GM19025 (cell line): ENCODE measurements at regions not wholly inside any gene's neighbourhood (a gene's known extent, or its start where the extent isn't known, plus 50 kb on each side); places are given as distances from the start of the nearest gene placed in this dataset.
"Not testable (repeated sequence)": the region's sequence is repeated elsewhere in the genome, so short reads cannot be mapped to it uniquely, and the experiment has no call there.

Experiments used
- ATAC-seq: cut with Tn5 transposase; IDR thresholded peaks from one replicate; pipeline ENCODE4 v1.9.1; 2021; ENCODE audit warnings: mild to moderate bottlenecking, low read depth, moderate library complexity; ENCODE audit not compliant: unreplicated experiment

DNA sequence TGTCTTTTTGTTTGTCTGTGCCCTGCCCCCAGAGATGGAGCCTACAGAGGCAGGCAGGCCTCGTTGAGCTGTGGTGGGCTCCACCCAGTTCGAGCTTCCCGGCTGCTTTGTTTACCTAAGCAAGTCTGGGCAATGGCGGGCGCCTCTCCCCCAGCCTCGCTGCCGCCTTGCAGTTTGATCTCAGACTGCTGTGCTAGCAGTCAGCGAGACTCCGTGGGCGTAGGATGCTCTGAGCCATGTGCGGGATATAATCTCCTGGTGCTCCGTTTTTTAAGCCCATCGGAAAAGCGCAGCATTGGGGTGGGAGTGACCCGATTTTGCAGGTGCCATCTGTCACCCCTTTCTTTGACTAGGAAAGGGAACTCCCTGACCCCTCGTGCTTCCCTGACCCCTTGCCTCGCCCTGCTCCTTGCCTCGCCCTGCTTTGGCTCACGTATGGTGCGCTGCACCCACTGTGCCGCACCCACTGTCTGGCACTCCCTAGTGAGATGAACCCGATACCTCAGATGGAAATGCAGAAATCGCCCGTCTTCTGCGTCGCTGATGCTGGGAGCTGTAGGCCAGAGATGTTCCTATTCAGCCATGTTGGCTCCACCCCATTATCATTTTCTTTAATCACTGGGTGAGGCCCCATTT, 269.0 kb upstream of the RBMS1 start:
- ATAC-seq = not testable (repeated sequence)

DNA sequence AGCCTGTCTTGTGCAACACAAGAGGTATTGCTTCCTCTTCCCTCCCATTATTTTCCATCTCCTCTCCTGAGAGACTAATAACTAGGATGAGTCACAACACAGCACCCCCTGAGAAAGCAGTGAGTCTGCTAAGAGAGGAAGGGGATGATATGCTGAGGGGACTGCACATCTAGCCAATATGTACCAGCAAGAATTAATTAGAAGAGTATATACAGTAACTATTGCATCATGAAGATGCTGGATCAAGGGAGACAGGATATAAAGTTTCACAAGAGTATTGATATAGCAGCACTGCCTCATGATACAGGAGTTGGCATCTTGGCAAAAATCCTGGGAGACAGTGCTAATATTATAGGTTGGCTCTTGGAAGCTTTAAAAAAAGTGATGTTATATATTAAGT, 289.9 kb upstream of the RBMS1 start:
- no peak for ATAC-seq

DNA sequence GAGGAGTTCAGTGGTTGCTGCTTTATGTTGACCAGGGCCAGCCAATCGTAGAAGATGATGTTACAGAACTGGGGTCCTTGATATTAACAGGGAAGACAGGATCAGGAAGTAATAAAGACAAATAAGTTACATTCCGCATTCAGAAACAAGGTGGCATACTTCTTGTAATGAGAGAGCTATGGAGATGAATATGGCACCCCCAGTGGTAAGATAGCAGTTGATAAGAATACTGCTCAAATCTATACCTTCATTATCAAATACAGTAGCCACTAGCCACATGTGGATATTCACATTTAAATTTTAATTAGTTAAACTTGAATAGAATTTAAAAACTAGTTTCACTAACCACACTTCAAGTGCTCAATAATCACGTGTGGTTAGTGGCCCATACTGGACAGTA, 290.4 kb upstream of the RBMS1 start:
- ATAC-seq = no peak

DNA sequence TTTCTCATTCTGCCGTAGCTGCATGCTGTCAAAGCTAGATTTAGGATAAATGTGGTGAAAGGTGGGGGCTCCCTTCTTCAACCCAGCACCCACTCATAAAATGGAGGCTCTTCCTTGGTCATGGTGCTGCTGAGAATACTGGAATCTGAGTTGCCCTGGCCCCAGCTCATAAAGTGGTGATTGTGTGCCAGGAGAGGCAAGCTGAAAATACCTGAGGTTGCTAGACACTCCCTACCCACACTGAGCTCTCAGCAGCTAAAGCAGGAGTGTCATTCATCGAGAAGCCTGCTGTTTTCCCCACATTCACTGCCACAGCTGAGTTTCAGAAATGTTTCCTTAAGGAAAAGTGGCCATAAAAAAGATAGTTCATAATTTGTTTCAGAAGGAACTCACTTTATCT, 297.1 kb upstream of the RBMS1 start:
- ATAC-seq = no peak

DNA sequence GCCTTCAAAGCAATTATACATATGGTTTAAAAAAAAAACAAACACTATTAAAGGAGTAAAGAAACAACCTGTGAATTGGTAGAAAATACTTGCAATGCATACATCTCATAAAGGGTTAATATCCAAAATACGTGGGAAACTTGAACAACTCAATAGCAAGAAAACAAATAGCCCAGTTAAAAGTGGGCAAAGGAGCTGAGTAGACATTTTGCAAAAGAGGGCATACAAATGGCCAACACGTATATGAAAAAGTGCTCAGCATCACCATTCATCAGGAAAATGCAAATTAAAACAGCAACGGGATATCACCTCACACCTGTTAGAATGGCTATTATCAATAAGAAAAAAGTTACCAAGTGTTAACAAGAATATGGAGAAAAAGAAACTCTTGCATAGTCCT, 298.3 kb upstream of the RBMS1 start:
- no peak for ATAC-seq

DNA sequence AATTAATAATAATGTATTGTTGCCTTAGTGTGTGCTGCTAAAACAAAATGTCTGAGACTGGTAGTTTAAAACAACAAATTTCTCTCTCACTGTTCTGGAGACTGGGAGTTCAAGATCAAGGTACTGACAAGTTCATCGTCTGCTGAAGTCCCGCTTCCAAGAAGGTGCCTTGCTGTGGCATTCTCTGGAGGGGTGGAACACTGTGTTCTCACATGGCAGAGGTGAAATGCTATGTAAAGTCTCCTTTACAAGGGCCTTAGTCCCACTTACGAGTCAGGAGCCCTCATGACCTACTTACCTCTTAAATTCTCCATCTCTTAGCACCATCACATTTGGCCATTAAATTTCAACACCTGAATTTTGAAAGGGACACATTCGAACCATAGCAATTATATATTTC, 299.2 kb upstream of the RBMS1 start:
- ATAC-seq = no peak

DNA sequence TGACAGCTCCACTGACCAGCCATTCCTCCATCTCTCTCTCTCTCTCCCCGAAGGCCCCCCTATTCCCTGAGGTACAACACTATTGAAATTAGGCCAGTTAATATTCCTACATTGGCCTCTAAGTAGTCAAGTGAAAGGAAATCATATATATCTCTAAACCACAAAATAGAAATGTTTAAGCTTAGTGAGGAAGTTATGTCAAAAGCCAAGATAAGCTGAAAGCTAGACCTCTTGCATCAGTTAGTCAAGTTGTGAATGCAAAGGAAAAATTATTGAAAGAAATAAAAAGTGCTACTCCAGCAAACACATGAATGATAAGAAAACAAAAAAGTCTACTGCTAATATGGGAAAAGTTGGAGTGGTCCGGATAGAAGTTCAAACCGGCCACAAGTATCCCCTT, 301.3 kb upstream of the RBMS1 start:
- no peak for ATAC-seq

DNA sequence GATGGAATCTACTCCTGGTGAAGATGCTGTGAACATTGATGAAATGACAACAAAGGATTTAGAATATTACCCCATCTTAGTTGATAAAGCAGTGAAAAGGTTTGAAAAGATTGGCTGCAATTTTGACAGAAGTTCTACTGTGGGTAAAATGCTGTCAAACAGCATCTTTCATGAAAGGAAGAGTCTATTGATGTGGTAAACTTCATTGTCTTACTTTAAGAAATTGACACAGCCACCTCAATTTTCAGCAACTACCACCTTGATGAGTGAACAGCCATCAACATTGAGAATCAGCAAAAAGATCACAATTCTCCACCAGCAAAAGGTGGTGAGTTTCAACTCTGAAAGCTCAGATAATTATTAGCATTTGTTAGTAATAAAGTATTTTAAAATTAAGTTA, 310.3 kb upstream of the RBMS1 start:
- ATAC-seq = no peak

DNA sequence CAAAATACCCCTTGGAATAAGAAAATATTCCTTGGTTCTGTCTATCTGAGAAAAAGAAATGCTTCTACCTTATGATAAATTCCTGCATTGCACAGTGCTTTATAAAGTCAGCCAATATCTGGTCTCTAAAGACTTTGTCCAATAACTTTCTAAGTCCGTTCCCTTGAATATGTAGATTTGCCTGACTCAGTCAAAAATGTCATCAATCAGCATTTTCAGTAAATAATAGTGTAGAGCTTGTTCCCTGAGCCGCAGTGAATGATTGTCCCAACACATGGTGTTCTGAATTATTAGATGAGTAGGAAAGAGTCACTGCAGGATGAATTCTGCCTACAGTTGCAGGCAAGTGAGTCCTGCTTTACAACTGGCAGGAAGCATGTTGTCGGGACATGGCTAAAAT, 316.8 kb upstream of the RBMS1 start:
- no peak for ATAC-seq

DNA sequence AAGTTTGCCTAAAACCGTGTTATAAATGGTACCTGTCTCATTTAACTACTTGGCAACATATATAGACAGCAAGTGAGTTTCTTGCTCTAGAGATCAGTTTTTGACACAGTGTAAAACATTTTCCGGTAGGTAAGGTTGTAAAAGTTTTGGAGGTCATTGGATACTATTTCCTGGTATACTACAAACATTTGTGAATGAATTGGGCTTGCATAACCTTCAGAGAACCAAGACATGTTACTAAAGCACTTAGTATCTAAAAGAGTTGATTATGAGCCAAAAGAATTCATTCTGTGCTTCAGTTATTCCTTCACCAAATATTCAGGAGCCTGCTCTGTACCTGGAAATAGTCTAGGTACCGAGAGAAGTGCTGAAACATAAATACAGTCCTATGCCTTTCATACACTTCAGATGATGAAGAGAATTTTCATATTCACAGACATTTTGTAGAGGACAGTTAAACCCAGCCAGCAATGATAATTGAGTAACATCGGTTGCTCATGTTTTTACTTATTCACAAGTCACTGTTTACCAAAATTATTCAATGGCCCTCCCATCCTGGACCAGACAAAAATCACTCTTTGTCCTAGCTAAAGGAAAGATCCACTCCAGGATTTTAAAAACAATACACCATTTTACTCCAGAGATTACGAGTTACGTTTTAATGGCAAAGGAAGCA, 319.4 kb upstream of the RBMS1 start:
- ATAC-seq = no peak

DNA sequence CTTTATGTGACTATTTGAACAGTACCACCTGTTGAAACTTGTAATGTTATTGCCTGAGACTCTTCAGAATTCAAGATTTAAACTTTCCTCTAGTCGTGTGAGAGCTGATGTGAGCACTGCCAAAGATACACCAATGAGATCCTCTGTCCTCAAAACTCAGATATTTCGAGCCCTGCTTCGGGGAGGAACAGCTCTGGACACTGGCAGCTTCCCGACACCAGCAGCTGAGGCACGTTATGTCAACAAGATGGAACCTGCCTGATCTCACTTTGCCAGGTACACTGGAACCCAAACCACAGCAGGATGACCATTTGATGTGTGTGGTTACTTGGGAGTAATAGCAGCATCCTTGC, 319.9 kb upstream of the RBMS1 start:
- no peak for ATAC-seq

DNA sequence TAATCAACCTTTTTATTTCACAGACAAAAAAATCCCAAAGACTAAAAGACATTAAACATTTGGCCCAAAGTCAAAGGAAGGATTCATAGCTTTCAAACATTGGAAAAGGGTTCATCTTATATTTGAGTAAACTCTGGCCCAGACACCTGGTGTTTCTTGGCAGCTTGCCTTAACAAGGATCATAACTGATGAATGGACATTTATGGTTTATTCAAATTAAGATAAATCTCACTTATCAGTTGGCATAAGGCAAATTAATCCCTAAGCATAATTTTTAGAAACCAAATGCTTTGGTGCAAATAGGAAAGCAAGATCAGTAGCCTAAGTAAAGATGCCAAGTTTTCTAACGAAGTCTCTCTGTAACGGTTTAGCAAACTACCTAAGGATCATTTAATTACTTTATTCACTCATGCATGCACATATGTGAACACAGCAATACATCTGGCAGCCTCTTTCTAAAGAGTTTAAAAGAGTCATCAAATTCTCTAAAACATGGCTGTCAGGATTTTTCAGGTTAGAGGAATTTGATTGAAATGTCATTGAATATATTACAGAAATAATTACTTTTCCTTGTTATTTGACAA, 323.4 kb upstream of the RBMS1 start:
- ATAC-seq = no peak

DNA sequence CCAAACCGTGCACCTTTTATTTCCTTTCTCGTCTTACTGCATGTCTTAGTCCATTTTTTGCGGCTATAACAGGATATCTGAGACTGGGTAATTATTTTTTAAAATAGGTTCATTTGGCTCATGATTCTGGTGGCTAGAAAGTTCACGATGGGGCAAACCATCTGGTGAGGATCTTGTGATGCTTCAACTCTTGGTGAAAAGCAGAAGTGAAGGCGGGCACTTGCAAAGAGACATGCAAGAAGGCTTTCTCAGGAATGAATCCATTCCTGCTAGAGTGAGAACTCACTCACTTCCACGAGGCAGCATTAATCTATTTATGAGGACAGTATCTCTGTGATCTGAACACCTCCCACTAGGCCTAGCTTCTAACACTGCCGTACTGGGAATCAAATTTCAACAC, 327.1 kb upstream of the RBMS1 start:
- no peak for ATAC-seq

DNA sequence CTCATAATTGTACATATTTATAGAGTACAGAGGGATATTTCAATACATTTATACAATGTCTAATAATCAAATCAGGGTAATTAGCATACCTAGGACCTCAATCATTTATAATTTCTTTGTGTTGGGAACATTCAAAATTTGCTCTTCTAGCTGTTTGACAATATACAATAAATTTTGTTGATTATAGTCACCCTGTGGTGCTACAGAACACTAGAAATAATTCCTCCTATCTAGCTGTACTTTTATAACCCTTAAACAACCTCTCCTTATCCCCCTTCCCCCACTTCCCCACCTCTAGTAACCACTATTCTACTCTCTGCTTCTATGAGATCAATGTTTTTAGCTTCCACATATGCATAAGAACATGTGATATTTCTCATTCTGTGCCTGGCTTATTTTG, 328.4 kb upstream of the RBMS1 start:
- ATAC-seq = no peak

DNA sequence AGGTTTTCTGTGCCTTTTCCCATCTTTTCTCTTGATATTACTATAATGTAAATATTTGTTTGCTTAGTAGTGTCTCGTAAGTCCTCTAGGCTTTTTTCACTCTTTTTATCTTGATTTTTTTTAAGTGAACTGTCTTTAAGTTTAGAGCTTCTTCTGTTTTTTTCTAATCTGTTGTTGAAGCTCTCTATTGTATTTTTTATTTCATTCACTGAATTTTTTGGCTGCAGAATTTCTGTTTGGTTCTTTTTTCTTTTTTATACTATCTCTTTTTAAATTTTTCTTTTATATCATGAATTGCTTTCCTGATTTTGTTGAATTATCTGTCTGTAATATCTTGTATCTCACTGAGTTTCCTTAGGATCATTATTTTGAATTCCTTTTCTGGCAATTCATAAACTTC, 331.8 kb upstream of the RBMS1 start:
- ATAC-seq = no peak

DNA sequence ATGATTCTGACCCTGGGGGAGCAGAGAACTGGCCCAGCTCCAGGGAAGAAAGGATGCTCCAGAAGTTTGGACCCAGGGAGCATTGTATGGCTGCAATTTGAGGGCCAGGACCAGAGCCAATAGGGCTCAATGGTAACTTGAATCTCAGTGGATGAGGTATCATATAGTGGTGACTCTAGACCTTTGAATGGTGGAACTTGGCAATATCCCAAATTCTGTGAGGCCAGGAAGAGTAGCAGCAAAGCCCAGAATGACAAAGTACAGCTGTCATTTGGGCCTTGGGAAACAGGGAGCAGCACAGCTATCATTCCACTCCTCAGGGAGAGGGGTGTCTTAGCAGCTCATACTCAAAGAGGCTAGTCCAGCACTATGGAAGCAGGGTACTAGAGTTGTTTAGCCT, 332.9 kb upstream of the RBMS1 start:
- ATAC-seq = no peak

DNA sequence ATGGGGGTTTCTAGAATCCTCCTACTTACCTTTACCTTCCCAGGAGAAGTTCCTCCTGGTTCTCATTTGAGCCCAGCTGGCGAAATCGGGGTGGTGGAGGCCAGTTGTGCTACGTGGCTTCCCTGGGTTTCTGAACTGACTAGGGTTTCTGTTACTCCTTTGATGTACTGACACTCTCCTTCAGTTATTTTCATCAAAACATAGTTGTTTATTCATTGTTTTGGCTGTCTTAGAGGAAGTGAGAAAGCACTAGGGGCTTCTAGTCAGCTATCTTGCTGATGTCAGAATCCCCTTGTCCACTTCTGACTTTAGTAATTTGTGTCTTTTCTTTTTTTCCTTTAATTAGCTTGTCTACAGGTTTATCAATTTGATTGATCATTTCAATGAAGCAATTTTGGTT, 332.2 kb upstream of the TANK start:
- ATAC-seq = no peak

DNA sequence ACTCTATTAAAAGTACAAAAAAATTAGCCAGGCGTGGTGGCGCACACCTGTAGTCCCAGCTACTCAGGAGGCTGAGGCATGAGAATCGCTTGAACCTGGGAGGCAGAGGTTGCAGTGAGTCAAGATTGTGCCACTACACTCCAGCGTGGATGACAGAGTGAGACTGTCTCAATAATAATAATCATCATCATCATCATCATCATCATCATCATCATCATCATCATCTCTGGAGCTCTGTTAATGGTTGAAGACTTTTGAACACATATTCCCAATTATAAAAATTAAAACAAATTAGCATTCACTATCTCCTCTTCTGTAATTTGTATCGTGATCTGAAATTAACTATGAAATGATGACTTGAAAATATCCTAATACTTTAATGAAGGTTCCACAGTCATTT, 327.8 kb upstream of the TANK start:
- not testable (repeated sequence) for ATAC-seq

DNA sequence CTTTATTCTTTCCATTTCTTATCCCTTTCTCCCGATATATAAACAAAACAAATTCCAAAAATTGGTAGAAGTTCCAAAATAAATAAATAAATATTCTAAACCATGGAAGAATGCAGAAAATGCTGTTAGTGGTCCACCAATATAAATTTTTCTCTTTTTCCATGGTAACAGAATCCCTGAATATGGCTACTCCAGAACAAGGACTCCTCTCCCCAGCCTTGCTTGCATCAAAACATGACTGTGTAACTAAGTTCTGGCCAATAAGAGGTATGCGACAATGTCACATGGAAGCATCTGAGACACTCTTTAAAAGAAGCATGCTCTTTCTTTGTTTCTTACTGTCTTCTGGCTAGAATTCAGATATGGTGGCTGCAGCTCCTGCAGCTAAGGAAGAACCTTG, 325.1 kb upstream of the TANK start:
- no peak for ATAC-seq

DNA sequence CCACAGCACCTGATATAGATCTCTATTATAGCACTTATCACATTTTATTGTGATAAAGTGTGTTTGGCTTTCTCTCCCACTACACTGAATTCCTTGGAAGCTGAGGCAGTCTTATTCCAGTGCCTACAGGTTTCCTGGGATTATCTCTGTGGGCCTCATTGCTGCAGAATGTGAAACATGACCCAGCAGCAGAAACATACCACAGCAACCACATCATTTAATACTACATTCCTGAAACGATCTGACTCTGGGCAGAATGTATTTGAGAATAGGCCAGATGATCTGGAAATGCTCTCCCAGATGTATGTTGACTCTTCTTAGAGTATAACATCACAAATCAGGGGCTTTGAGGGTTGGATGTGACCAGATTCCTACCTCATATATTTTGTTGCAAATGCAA, 323.5 kb upstream of the TANK start:
- ATAC-seq = no peak

DNA sequence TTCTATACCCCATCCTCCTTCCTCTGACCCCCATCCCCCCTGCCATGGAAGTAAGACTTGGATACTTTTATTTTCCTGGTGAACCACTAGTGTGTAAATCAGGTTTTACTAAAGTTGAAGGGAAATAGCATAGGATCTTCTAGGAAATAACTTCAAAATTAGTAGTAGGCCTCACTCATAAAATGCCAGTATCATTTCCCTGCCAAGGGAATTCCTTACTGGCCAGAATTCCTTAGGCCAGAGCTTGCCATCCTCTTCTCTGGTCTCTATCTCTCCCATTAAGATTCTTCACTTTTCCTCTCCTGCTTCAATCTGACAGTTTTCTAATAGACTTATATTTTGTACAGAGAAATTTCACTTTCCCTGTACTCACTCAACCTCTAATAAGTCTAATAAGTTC, 322.8 kb upstream of the TANK start:
- ATAC-seq = no peak

DNA sequence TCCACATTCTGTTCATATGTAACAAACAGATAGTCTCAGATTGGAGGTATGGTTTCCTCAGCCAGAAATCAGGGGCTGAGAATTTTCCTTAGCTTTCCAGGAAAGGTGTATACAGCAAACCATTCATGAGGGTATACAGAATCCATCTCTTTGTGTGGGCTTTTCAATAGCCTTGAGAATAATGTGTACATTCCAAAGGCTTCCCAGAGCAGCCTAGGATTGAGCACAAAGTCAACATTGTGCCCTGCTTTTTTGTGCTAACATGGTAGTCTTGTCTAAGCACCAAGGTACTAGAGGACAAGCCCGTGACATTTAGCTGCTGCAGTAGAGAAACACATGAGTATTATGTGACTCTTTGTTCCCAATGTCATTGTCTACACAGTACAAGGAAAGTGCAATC, 322.1 kb upstream of the TANK start:
- ATAC-seq = no peak
